Pancreas (tissue), 10 donors: ENCODE measurements at regions not wholly inside any gene's neighbourhood (a gene's known extent, or its start where the extent isn't known, plus 50 kb on each side); places are given as distances from the start of the nearest gene placed in this dataset.

ENCODE experiments used
- ATAC-seq, 4 donors: fragments of 200-7000 bp; cut with Tn5 transposase; one replicate each; pipeline versions ENCODE4 v1.8.0 to v1.9.1; 2020; ENCODE audit warnings: mild to moderate bottlenecking in 4 of 4, moderate library complexity in 4 of 4
- DNase-seq, 6 donors: peaks; one replicate each; pipeline ENCODE4 v3.0.0-alpha.2; 2020
- FAIRE-seq: peaks from 2 replicates; lab custom pipeline; 2012; peaks lifted over from hg19 to GRCh38; lab: Jason Lieb, UNC
- H3K27ac ChIP-seq, 4 donors: fragments of 200-600 bp; sonication (generic); 1 replicate in 3 of 4; 2 replicates in 1 of 4; pipeline versions ENCODE4 v1.5.0 to v1.8.0; 2020
- H3K27me3 ChIP-seq, 4 donors: fragments of 200-600 bp; one replicate each; pipeline ENCODE4 v1.8.0; 2021
- H3K36me3 ChIP-seq, 3 donors: fragments of 200-600 bp; sonication (generic) in 1 of 3; one replicate each; pipeline versions ENCODE4 v1.5.0 to v1.8.0; 2020 to 2021
- H3K4me1 ChIP-seq, 3 donors: fragments of 200-600 bp; one replicate each; pipeline ENCODE4 v1.8.0; 2021
- H3K4me3 ChIP-seq, 4 donors: fragments of 200-600 bp; sonication (generic) in 2 of 4; one replicate each; pipeline versions ENCODE4 v1.5.0 to v1.8.0; 2020 to 2021
- H3K9me3 ChIP-seq, 4 donors: fragments of 200-600 bp; one replicate each; pipeline ENCODE4 v1.8.0; 2021
- CTCF ChIP-seq, 4 donors: fragments of 200-600 bp; sonication (generic) in 3 of 4; IDR thresholded peaks; one replicate each; pipeline versions ENCODE4 v1.5.0 to v1.8.0; 2021; ENCODE audit warnings: antibody characterized with exemption in 4 of 4
- WGBS, 2 donors: extraction: QIAGEN DNeasy Blood & Tissue Kit; methylation state at CpG; one replicate each; pipeline ENCODE4 v1.1.7; 2013; 5-methylcytosine and 5-hydroxymethylcytosine counted together
- intact Hi-C, 3 donors: fragments of 100-400 bp; cut with DNase I; formaldehyde crosslinking; loops; one replicate each; pipeline versions ENCODE4 v1.11.1 to v1.14.2; 2022
- donor health status: healthy with polysubstance abuse.
- donor health status: DM: no; HTN: no; CAD: no; lungs with moderate emphysema.
- donor health status: DM: no; HTN: no; CAD: no.
- donor health status: control.
- donor health status: control.
- donor health status: Bipolar disorder and iron deficiency.
- donor health status: DM: yes; HTN: yes; CAD: no.
- donor health status: DM: no; HTN: no; CAD: no.
- donor health status: DM: no; HTN: no; CAD: no.
- donor health status: DM: yes; HTN: yes; CAD: no.

DNA sequence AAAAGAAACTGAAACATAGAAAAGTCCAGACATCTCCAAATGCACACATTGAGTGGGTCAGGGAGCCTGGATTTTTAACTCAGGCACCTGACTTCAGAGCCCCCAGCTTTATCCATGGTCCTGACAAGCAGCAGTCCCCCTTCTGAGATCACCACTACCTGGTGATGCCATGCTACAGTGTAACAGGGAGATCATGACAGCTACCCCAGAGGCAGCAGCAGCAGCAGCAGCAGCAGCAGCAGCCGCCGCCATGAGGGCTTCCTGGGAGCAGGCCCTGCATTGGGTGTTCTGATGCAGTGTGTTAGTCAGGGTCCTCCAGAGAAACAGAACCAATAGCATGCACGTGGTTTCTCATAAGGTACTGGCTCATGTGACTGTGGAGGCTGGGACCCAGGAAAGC lies 198.6 kb upstream of the SALL1 start:
- H3K27ac ChIP-seq = no peak overlapping the region
- ATAC-seq (no peak), DNase-seq (no peak), FAIRE-seq (no peak)
- H3K4me3 ChIP-seq = no peak overlapping the region
- H3K27me3 ChIP-seq = no peaks in the 10 kb centered on the region
- intact Hi-C loops = no loop called here
- WGBS, 2 donors = 78 to 91% methylated on average over 3 of the region's 3 CpGs
- TF ChIP-seq CTCF (IDR thresholded peaks at IDR 0.05) = no peak
- H3K36me3 ChIP-seq = no peaks in the 10 kb centered on the region
- no peaks in the 10 kb centered on the region for H3K9me3 ChIP-seq
- no peaks in the 10 kb centered on the region for H3K4me1 ChIP-seq

GRCh38 chr16:51343411-51343810 lies 192.3 kb upstream of the SALL1 start:
- WGBS, 2 donors = 56 to 62% methylated on average over 4 of the region's 4 CpGs

DNA sequence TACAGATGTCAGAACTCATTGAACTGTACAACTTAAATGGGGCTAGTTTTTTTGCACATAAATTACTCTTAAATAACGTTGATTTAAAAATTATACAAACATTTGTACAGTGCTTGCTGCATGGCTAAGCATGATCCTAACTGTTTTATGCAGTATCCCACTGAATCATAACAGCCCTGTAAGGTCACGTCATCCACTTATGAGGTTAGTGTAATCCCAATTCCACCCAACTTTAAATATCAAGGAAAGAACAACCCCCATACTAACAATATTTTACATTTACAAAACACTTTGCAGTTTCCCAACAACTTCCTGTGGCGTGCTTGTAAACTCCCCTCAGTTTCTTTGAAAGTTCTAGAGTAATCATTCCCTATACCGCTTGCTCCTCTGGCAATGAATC lies 190.1 kb upstream of the SALL1 start:
- ATAC-seq = no peak
- intact Hi-C loops = no loop called here
- 52 to 53% methylated on average over 4 of the region's 4 CpGs for WGBS, 2 donors
- Histone ChIP-seq H3K9me3 (no peaks in the 10 kb centered on the region), H3K4me1 (no peaks in the 10 kb centered on the region), H3K36me3 (no peaks in the 10 kb centered on the region), H3K27ac (no peak overlapping the region), H3K4me3 (no peak overlapping the region), H3K27me3 (no peaks in the 10 kb centered on the region)
- no peak for FAIRE-seq
- no peak for TF ChIP-seq CTCF (IDR thresholded peaks at IDR 0.05)
- no peak for DNase-seq

More at GRCh38 chr16:51343411-51343810, 192.3 kb upstream of the SALL1 start:
- ATAC-seq = no peak
- DNase-seq = no peak
- Histone ChIP-seq H3K36me3 (no peaks in the 10 kb centered on the region), H3K27ac (no peak overlapping the region), H3K27me3 (no peaks in the 10 kb centered on the region), H3K9me3 (no peaks in the 10 kb centered on the region), H3K4me3 (no peak overlapping the region), H3K4me1 (no peaks in the 10 kb centered on the region)
- TF ChIP-seq CTCF (IDR thresholded peaks at IDR 0.05) = no peak
- no peak for FAIRE-seq
- intact Hi-C loops = no loop called here

DNA sequence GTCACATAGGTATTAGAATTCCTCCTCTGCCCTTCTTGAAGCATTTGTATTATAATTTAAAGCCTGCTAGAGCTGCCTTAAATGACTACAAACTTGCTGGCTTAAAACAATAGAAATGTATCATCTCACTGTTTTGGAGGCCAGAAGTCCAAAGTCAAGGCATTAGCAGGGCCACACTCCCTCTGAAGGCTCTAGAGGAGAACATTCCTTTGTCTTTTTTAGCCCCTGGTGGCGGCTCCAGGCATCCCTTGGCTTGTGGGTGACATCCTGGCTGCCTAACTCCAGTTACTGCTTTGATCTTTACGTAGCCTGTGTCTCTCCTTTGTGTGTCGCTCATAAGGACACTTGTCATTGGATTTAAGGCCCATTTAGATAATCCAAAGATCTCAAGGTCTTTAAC lies 186.6 kb upstream of the SALL1 start:
- intact Hi-C loops = no loop called here
- Histone ChIP-seq H3K36me3 (no peaks in the 10 kb centered on the region), H3K9me3 (no peaks in the 10 kb centered on the region), H3K4me3 (no peak overlapping the region), H3K27me3 (no peaks in the 10 kb centered on the region), H3K27ac (no peak overlapping the region), H3K4me1 (no peaks in the 10 kb centered on the region)
- DNase-seq = no peak
- TF ChIP-seq CTCF (IDR thresholded peaks at IDR 0.05) = no peak
- 83 to 87% methylated on average over 3 of the region's 3 CpGs for WGBS, 2 donors
- FAIRE-seq = no peak
- no peak for ATAC-seq

GRCh38 chr16:51328733-51329132 lies 177.7 kb upstream of the SALL1 start:
- intact Hi-C loops = no loop called here
- WGBS, 2 donors = 59 to 69% methylated on average over 7 of the region's 7 CpGs
- H3K27ac ChIP-seq = no peak overlapping the region
- DNase-seq (no peak), ATAC-seq (no peak), FAIRE-seq (no peak)
- no peak for TF ChIP-seq CTCF (IDR thresholded peaks at IDR 0.05)
- H3K4me1 ChIP-seq = no peaks in the 10 kb centered on the region
- H3K36me3 ChIP-seq = no peaks in the 10 kb centered on the region
- no peaks in the 10 kb centered on the region for H3K9me3 ChIP-seq
- H3K4me3 ChIP-seq = no peak overlapping the region
- H3K27me3 ChIP-seq = no peaks in the 10 kb centered on the region
